ENCODE measurements at regions not wholly inside any gene's neighbourhood (a gene's known extent, or its start where the extent isn't known, plus 50 kb on each side); places are given as distances from the start of the nearest gene placed in this dataset.
"Not testable (repeated sequence)": the region's sequence is repeated elsewhere in the genome, so short reads cannot be mapped to it uniquely, and the experiment has no call there.

DNA sequence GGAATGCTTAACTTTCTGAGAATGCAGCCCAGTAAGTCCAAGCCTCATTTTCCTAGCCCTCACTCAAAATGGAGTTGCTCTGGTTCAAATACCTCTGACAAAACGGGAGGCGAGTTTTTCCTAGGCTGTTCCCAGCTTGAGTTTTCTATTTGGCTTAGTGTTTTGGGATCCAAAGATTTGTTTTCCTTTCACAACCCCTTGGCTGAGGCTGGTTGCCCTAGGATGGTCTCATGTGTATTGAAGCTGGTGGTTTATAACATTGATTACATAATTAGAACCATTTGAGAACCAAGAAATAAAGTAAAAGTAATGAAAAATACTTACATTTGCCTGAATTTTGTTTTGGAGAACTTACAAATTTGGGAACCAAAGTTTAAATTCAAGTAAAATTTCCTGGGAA, 611.1 kb upstream of the LUZP2 start:
- H3K4me1 Mint-ChIP-seq (ENCODE audit: low read depth, unreplicated experiment): no peaks in the 10 kb centered on the region
- H3K27me3 ChIP-seq (replicated peaks; ENCODE audit: control insufficient read depth, insufficient read depth, low read length): no peaks in the 10 kb centered on the region
- H3K4me3 ChIP-seq (ENCODE audit: low read depth, low read length): no peak overlapping the region
- ChIA-PET POLR2A (no interaction called here), CTCF (no interaction called here)
- H3K36me3 ChIP-seq (ENCODE audit: control insufficient read depth, insufficient read depth, low read length): no peaks in the 10 kb centered on the region
- no peaks in the 10 kb centered on the region for H3K4me1 ChIP-seq
- H3K36me3 Mint-ChIP-seq (ENCODE audit: insufficient read depth, unreplicated experiment): no peaks in the 10 kb centered on the region
- peaks cover 3% of the 10 kb centered on the region for H3K9me3 Mint-ChIP-seq (ENCODE audit: unreplicated experiment)
- H3K9me3 ChIP-seq: no peaks in the 10 kb centered on the region
- intact Hi-C loops (cut with micrococcal nuclease; ENCODE audit: unreplicated experiment): no loop called here
- no peak overlapping the region for H3K27ac Mint-ChIP-seq (ENCODE audit: unreplicated experiment)
- no TSS peak for BruUV-seq (replicated peaks)
- H3K27me3 Mint-ChIP-seq (ENCODE audit: insufficient read depth, unreplicated experiment): no peaks in the 10 kb centered on the region
- no peak overlapping the region for H3K4me3 Mint-ChIP-seq (ENCODE audit: unreplicated experiment)
- DNase-seq: no peak
- no peak for TF ChIP-seq CTCF (IDR thresholded peaks at IDR 0.05; ENCODE audit: insufficient read depth in 1 of 2, low read depth in 1 of 2, low read length in 1 of 2, severe bottlenecking in 1 of 2, unreplicated experiment in 1 of 2)

GRCh38 chr11:23887122-23887521, 609.7 kb upstream of the LUZP2 start:
- BruUV-seq (replicated peaks); H3K27me3 ChIP-seq (replicated peaks; ENCODE audit: control insufficient read depth, insufficient read depth, low read length); H3K36me3 ChIP-seq (ENCODE audit: control insufficient read depth, insufficient read depth, low read length); H3K4me3 Mint-ChIP-seq (ENCODE audit: unreplicated experiment); POLR2A ChIA-PET; H3K4me3 ChIP-seq (ENCODE audit: low read depth, low read length); H3K27me3 Mint-ChIP-seq (ENCODE audit: insufficient read depth, unreplicated experiment); H3K27ac Mint-ChIP-seq (ENCODE audit: unreplicated experiment); H3K4me1 ChIP-seq; H3K4me1 Mint-ChIP-seq (ENCODE audit: low read depth, unreplicated experiment); DNase-seq; CTCF ChIA-PET; H3K36me3 Mint-ChIP-seq (ENCODE audit: insufficient read depth, unreplicated experiment); H3K9me3 ChIP-seq; intact Hi-C loops (cut with micrococcal nuclease; ENCODE audit: unreplicated experiment): not testable (repeated sequence)
- peaks cover 16% of the 10 kb centered on the region for H3K9me3 Mint-ChIP-seq (ENCODE audit: unreplicated experiment)

GRCh38 chr11:23893126-23893525, 603.7 kb upstream of the LUZP2 start:
- POLR2A ChIA-PET: no interaction called here
- no peaks in the 10 kb centered on the region for H3K36me3 ChIP-seq (ENCODE audit: control insufficient read depth, insufficient read depth, low read length)
- no peaks in the 10 kb centered on the region for H3K27me3 Mint-ChIP-seq (ENCODE audit: insufficient read depth, unreplicated experiment)

More at GRCh38 chr11:23893126-23893525, 603.7 kb upstream of the LUZP2 start:
- Mint-ChIP-seq H3K27ac (ENCODE audit: unreplicated experiment) (no peak overlapping the region), H3K4me1 (ENCODE audit: low read depth, unreplicated experiment) (no peaks in the 10 kb centered on the region), H3K9me3 (ENCODE audit: unreplicated experiment) (peaks cover 16% of the 10 kb centered on the region), H3K36me3 (ENCODE audit: insufficient read depth, unreplicated experiment) (no peaks in the 10 kb centered on the region), H3K4me3 (ENCODE audit: unreplicated experiment) (no peak overlapping the region)
- H3K9me3 ChIP-seq: no peaks in the 10 kb centered on the region
- peaks cover 5% of the 10 kb centered on the region; the same call in 1 of the 2 replicates for H3K4me1 ChIP-seq
- CTCF ChIA-PET: no interaction called here
- H3K27me3 ChIP-seq (replicated peaks; ENCODE audit: control insufficient read depth, insufficient read depth, low read length): no peaks in the 10 kb centered on the region
- TF ChIP-seq CTCF (IDR thresholded peaks at IDR 0.05; ENCODE audit: insufficient read depth in 1 of 2, low read depth in 1 of 2, low read length in 1 of 2, severe bottlenecking in 1 of 2, unreplicated experiment in 1 of 2): no peak
- intact Hi-C loops (cut with micrococcal nuclease; ENCODE audit: unreplicated experiment): no loop called here
- no TSS peak for BruUV-seq (replicated peaks)
- no peak for DNase-seq
- no peak overlapping the region for H3K4me3 ChIP-seq (ENCODE audit: low read depth, low read length)
